ENCODE measurements at regions not wholly inside any gene's neighbourhood (a gene's known extent, or its start where the extent isn't known, plus 50 kb on each side); places are given as distances from the start of the nearest gene placed in this dataset.

DNA sequence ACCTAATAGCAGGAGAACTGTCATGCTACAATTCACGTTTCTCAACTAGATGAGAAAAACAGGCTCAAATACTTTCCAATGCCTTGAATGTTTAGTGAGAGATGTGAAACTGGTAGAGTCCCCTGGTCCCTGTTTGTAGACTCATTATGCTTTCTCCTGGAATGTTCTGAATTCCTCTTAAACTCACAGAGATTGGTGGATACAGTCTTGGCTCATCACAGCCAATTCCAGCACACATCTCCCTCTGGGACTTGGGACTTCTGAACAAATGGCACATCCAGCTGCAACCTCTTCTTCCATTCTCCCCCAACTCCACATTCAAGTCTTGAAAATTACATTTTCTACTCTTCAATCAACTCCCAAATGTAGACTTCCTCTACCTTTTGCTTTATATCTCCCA is 58.4 kb upstream of the NT5C1B start:
- no peak overlapping the region for H3K4me2 ChIP-seq (ENCODE audit: low read length)
- TF ChIP-seq CTCF (IDR thresholded peaks at IDR 0.05; ENCODE audit: low read depth, low read length, poor library complexity, severe bottlenecking) (no peak), EZH2phosphoT487 (IDR thresholded peaks at IDR 0.05; ENCODE audit: borderline replicate concordance, low read length) (no peak)
- H3K27ac ChIP-seq (ENCODE audit: low read depth, low read length): no peak overlapping the region
- H3K4me3 ChIP-seq (ENCODE audit: low read length): no peak overlapping the region
- no peaks in the 10 kb centered on the region for H3K4me1 ChIP-seq (ENCODE audit: control insufficient read depth, low read length)
- H3K27me3 ChIP-seq (ENCODE audit: control insufficient read depth, low read length): no peaks in the 10 kb centered on the region
- H3K9me3 ChIP-seq (ENCODE audit: control insufficient read depth, insufficient read depth, low read length): no peaks in the 10 kb centered on the region
- no peaks in the 10 kb centered on the region for H3K79me2 ChIP-seq (ENCODE audit: control insufficient read depth, low read length)
- no peaks in the 10 kb centered on the region; the same call in 1 of the 2 replicates for H3K9me2 ChIP-seq (replicated peaks; ENCODE audit: control insufficient read depth, low read length)
- no peaks in the 10 kb centered on the region for H3K36me3 ChIP-seq (ENCODE audit: control insufficient read depth, low read length)
- no peaks in the 10 kb centered on the region for H4K20me1 ChIP-seq (ENCODE audit: control insufficient read depth, insufficient read depth, low read depth, low read length)
- H3F3A ChIP-seq (ENCODE audit: control insufficient read depth, insufficient read depth): no peaks in the 10 kb centered on the region

- Histone ChIP-seq H3K36me3 (ENCODE audit: control insufficient read depth, low read length) (no peaks in the 10 kb centered on the region), H3K4me1 (ENCODE audit: control insufficient read depth, low read length) (no peaks in the 10 kb centered on the region), H3K79me2 (ENCODE audit: control insufficient read depth, low read length) (no peaks in the 10 kb centered on the region), H3K9me3 (ENCODE audit: control insufficient read depth, insufficient read depth, low read length) (no peaks in the 10 kb centered on the region), H3K27ac (ENCODE audit: low read depth, low read length) (no peak overlapping the region), H3F3A (ENCODE audit: control insufficient read depth, insufficient read depth) (no peaks in the 10 kb centered on the region), H3K9me2 (replicated peaks; ENCODE audit: control insufficient read depth, low read length) (no peaks in the 10 kb centered on the region; the same call in 1 of the 2 replicates), H3K27me3 (ENCODE audit: control insufficient read depth, low read length) (no peaks in the 10 kb centered on the region), H3K4me3 (ENCODE audit: low read length) (no peak overlapping the region), H4K20me1 (ENCODE audit: control insufficient read depth, insufficient read depth, low read depth, low read length) (no peaks in the 10 kb centered on the region), H3K4me2 (ENCODE audit: low read length) (no peak overlapping the region)
- no peak for TF ChIP-seq EZH2phosphoT487 (IDR thresholded peaks at IDR 0.05; ENCODE audit: borderline replicate concordance, low read length)
- TF ChIP-seq CTCF (IDR thresholded peaks at IDR 0.05; ENCODE audit: low read depth, low read length, poor library complexity, severe bottlenecking): no peak
These were observed 55.9 kb upstream of the NT5C1B start for GRCh38 chr2:18645315-18645714.

DNA sequence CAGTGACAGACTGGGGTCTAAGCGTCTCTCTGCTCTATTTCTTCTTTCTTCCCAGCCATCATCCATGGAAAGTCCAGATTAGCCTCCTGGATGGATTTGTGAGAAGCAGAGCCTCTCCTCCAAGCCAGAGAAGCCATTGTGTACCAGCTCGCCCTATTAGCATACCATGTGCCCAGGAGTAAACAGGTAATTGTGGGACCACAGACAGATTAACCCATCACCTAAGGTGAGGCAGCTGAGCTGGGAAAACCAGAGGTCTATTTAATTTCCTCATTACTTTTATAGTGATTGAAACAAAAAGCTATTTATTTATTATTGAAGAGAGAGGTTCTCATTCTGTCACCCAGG is 54.7 kb upstream of the NT5C1B start:
- Histone ChIP-seq H3K27ac (ENCODE audit: low read depth, low read length) (no peak overlapping the region), H3K9me2 (replicated peaks; ENCODE audit: control insufficient read depth, low read length) (no peaks in the 10 kb centered on the region; the same call in 1 of the 2 replicates), H3K79me2 (ENCODE audit: control insufficient read depth, low read length) (no peaks in the 10 kb centered on the region), H3K9me3 (ENCODE audit: control insufficient read depth, insufficient read depth, low read length) (no peaks in the 10 kb centered on the region), H3K27me3 (ENCODE audit: control insufficient read depth, low read length) (no peaks in the 10 kb centered on the region), H4K20me1 (ENCODE audit: control insufficient read depth, insufficient read depth, low read depth, low read length) (no peaks in the 10 kb centered on the region), H3K4me1 (ENCODE audit: control insufficient read depth, low read length) (no peaks in the 10 kb centered on the region), H3K36me3 (ENCODE audit: control insufficient read depth, low read length) (no peaks in the 10 kb centered on the region), H3F3A (ENCODE audit: control insufficient read depth, insufficient read depth) (no peaks in the 10 kb centered on the region), H3K4me3 (ENCODE audit: low read length) (no peak overlapping the region), H3K4me2 (ENCODE audit: low read length) (no peak overlapping the region)
- TF ChIP-seq CTCF (IDR thresholded peaks at IDR 0.05; ENCODE audit: low read depth, low read length, poor library complexity, severe bottlenecking): no peak
- no peak for TF ChIP-seq EZH2phosphoT487 (IDR thresholded peaks at IDR 0.05; ENCODE audit: borderline replicate concordance, low read length)

Measured in DOHH2 (cell line).